Common myeloid progenitor, CD34-positive (primary cell): ENCODE measurements at regions not wholly inside any gene's neighbourhood (a gene's known extent, or its start where the extent isn't known, plus 50 kb on each side); places are given as distances from the start of the nearest gene placed in this dataset.

Source experiments
- CTCF ChIA-PET: fragments of 350-600 bp; sonication (Branson Sonifier 250); formaldehyde crosslinking; loops from one replicate; lab custom pipeline; 2021; ENCODE audit warnings: antibody characterized with exemption; lab: Charles Lee
- POLR2A ChIA-PET: fragments of 350-600 bp; sonication (Branson Sonifier 250); formaldehyde crosslinking; loops from one replicate; lab custom pipeline; 2021; ENCODE audit warnings: antibody characterized with exemption; lab: Charles Lee
- DNase-seq, 3 donors: peaks; one replicate each; pipeline versions ENCODE4 v3.0.0 to v3.0.0-alpha.2; 2013
- H3K27ac ChIP-seq, 2 experiments: 1 replicate in 1 of 2; 2 replicates in 1 of 2; pipeline ENCODE4 v1.7.0; 2013; ENCODE audit warnings: inconsistent platforms in 2 of 2, low read length in 2 of 2, mild to moderate bottlenecking in 2 of 2, low read depth in 1 of 2, moderate library complexity in 1 of 2; ENCODE audit not compliant: severe bottlenecking in 2 of 2, insufficient read depth in 1 of 2, poor library complexity in 1 of 2
- H3K27me3 ChIP-seq, 5 experiments: replicated peaks in 2 of 5; 1 replicate in 3 of 5; 2 replicates in 2 of 5; pipeline versions ENCODE4 v1.6.1 to v1.7.0; 2013; ENCODE audit warnings: low read length in 4 of 5, mild to moderate bottlenecking in 2 of 5, moderate library complexity in 2 of 5, inconsistent platforms in 1 of 5; ENCODE audit not compliant: insufficient read depth in 5 of 5, control insufficient read depth in 4 of 5
- H3K36me3 ChIP-seq, 4 experiments: 1 replicate in 2 of 4; 2 replicates in 2 of 4; pipeline versions ENCODE4 v1.6.1 to v1.7.0; 2013; ENCODE audit warnings: low read length in 3 of 4, control low read depth in 1 of 4, mild to moderate bottlenecking in 1 of 4; ENCODE audit not compliant: control insufficient read depth in 4 of 4, insufficient read depth in 4 of 4
- H3K4me1 ChIP-seq, 4 experiments: 1 replicate in 3 of 4; 2 replicates in 1 of 4; pipeline versions ENCODE4 v1.6.1 to v1.7.1; 2013; ENCODE audit warnings: low read length in 3 of 4, mild to moderate bottlenecking in 3 of 4, control low read depth in 1 of 4, inconsistent platforms in 1 of 4, moderate library complexity in 1 of 4; ENCODE audit not compliant: control insufficient read depth in 4 of 4, insufficient read depth in 4 of 4; ENCODE audit errors: control extremely low read depth in 1 of 4
- H3K4me3 ChIP-seq, 7 experiments: 1 replicate in 4 of 7; 2 replicates in 3 of 7; pipeline versions ENCODE4 v1.5.1 to v1.7.0; 2013; ENCODE audit warnings: mild to moderate bottlenecking in 7 of 7, low read length in 6 of 7, moderate library complexity in 6 of 7, inconsistent platforms in 2 of 7, low read depth in 2 of 7, control low read depth in 1 of 7; ENCODE audit not compliant: insufficient read depth in 4 of 7, control insufficient read depth in 1 of 7; ENCODE audit errors: extremely low read depth in 1 of 7
- H3K9me3 ChIP-seq, 5 experiments: 1 replicate in 4 of 5; 2 replicates in 1 of 5; pipeline versions ENCODE4 v1.6.1 to v1.7.1; 2013; ENCODE audit warnings: low read length in 4 of 5, mild to moderate bottlenecking in 2 of 5, inconsistent platforms in 1 of 5, low read depth in 1 of 5, moderate library complexity in 1 of 5; ENCODE audit not compliant: control insufficient read depth in 4 of 5, insufficient read depth in 2 of 5; ENCODE audit errors: control extremely low read depth in 1 of 5
- WGBS: methylation state at CpG from one replicate; pipeline ENCODE4 v1.1.5; 2013; ENCODE audit not compliant: insufficient coverage; 5-methylcytosine and 5-hydroxymethylcytosine counted together

DNA sequence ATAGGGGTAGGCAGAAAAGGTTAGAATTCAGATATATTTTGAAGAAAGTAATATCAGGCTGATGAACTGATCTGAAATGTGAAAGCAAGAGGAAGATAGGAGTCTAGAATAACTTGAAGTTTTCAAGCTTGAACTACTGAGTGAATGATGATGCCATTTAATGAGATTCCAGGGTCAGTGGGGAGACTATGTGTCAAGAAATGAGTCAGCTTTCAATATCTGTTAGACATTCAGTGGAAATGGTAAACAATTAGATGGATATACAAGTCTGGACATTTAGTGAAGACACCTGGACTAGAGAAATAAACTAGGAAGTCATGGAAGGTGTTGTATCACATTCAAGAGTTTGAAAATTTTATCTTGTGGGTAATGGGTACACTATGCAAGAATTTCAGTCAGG lies 326.9 kb downstream of the FSIP2 start:
- Histone ChIP-seq H3K9me3 (no peaks in the 10 kb centered on the region), H3K4me1 (no peaks in the 10 kb centered on the region), H3K4me3 (no peak overlapping the region), H3K27me3 (no peaks in the 10 kb centered on the region), H3K36me3 (no peaks in the 10 kb centered on the region), H3K27ac (no peak overlapping the region)
- DNase-seq = no peak
- CTCF ChIA-PET = no interaction called here
- POLR2A ChIA-PET = no interaction called here

DNA sequence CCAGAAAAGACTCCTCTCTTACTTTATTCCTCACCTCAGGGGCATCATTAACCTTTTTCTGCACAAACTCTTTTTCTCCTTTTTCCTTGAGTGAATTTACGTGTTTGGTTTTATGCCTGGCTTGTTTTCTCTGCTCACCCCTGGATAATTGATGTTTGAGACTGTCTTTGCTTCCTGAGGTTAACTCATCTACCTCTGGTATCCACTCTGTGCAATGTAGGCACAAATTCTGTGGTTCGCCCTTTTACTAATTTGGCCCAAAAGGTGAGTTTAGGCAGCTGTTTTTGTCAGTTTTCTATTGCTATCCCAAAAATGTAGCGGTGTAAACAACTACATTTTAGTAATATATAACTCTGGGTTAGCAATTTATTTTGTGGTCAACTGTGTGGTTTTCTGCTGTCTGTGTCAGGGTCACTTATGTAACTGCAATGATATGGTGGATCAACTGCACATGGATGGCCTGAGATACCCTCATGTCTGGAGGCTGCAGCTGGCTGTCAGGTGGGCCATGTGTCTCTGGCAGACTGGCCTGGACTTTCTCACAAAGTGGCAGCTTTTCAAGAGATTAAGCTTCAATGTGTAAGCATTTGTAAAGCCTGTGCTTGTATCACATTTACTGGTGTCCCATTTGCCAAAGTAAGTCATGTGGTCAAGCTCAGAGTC lies 329.7 kb downstream of the FSIP2 start:
- peak in 1 of 3 donors; percentile 1 for DNase-seq

DNA sequence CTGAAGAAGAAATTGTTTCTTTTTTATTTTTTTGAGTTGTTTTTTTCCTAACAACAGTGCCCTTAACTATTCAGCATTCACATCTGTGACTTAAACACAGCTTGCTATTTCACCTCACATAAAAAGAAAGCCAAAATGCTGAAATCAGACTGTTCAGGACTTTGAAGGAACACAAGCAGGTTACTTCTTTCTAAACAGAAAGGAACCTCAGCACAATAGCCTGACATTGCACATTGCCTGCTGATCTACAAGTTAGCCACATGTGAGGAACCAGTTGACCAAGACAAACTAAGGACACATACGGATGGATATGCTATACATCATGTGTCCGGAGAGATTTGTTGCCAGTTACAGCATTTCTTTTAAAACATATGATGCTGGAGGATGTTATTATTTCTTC lies 331.1 kb downstream of the FSIP2 start:
- no peak for DNase-seq
- WGBS = 100% methylated on average over 1 of the region's 2 CpGs
- ChIA-PET CTCF (no interaction called here), POLR2A (no interaction called here)
- Histone ChIP-seq H3K27me3 (no peaks in the 10 kb centered on the region), H3K9me3 (no peaks in the 10 kb centered on the region), H3K36me3 (no peaks in the 10 kb centered on the region), H3K4me1 (no peaks in the 10 kb centered on the region), H3K4me3 (no peak overlapping the region), H3K27ac (no peak overlapping the region)

More for the DNA sequence above, 329.7 kb downstream of the FSIP2 start:
- Histone ChIP-seq H3K27me3 (no peaks in the 10 kb centered on the region), H3K4me3 (no peak overlapping the region), H3K9me3 (no peaks in the 10 kb centered on the region), H3K4me1 (no peaks in the 10 kb centered on the region), H3K27ac (no peak overlapping the region), H3K36me3 (no peaks in the 10 kb centered on the region)
- ChIA-PET CTCF (no interaction called here), POLR2A (no interaction called here)
- 100% methylated on average over 1 of the region's 3 CpGs for WGBS

DNA sequence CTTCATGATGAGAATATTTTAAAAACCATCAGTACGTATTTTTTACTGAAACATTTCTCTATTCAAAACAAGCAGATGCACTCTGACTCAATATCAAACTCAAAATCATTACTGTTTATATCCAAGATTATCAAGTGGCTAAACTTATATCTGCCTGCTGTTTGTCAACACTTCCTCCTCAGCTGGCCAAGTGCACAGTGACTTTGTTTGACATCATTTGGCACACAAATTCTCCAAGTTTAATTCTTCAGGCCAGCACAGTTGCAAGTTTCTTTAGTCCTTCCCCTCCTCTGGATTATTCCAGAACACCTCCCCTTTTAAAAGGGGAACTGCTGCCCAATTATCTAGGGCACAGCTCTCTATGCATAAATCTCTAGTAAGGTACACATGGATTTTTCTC lies 346.6 kb downstream of the FSIP2 start:
- no peak overlapping the region for H3K4me3 ChIP-seq
- WGBS = no CpG with 5 or more reads among the region's 1 CpG
- no peaks in the 10 kb centered on the region for H3K27me3 ChIP-seq
- no peaks in the 10 kb centered on the region for H3K4me1 ChIP-seq
- no peak overlapping the region for H3K27ac ChIP-seq
- peaks cover 0 to 2% (median 0%) of the 10 kb centered on the region in 5 experiments for H3K9me3 ChIP-seq
- ChIA-PET CTCF (no interaction called here), POLR2A (no interaction called here)
- H3K36me3 ChIP-seq = no peaks in the 10 kb centered on the region
- DNase-seq = no peak

DNA sequence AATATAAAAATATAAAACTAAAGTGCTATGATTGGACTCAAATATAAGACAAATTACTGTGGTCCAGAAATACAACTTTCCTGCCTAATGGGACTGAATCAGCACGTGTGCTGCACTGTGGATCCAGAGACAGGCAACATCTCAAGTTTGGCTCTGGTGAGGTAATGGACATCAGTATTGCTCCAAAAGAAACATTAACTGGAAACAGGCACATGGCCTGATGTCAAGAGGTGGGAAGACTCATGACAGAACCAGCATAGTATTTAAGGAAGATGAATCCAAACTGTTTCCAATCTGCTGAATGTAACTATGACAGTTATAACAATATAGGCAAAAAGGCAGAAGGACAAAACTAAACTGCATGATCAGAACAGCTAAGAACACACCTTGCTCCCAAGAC lies 354.6 kb downstream of the FSIP2 start:
- DNase-seq = no peak
- Histone ChIP-seq H3K27ac (no peak overlapping the region), H3K27me3 (no peaks in the 10 kb centered on the region), H3K4me1 (no peaks in the 10 kb centered on the region), H3K9me3 (no peaks in the 10 kb centered on the region), H3K36me3 (no peaks in the 10 kb centered on the region), H3K4me3 (no peak overlapping the region)
- 100% methylated on average over 1 of the region's 1 CpG for WGBS
- ChIA-PET POLR2A (no interaction called here), CTCF (no interaction called here)

DNA sequence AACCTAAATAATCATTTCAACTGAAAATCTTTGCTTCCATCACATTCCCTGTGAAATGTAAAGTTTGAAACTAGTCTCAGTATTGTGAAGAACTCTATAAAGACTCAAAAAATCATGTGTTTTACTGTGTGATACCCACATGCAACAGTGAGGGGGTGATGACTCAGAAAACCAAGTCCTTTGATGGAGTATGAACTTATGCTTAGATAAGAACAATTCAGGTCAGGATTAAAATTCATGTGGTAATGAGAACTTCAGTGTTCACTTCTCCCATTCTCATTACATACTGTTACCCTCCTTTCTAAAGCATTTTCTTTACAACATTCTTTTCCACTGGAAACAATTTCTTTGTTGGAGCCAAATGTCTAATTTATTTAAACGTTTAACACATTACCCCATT lies 360.2 kb downstream of the FSIP2 start:
- WGBS = no CpG with 5 or more reads among the region's 1 CpG
- Histone ChIP-seq H3K27ac (no peak overlapping the region), H3K9me3 (no peaks in the 10 kb centered on the region), H3K4me1 (no peaks in the 10 kb centered on the region), H3K36me3 (no peaks in the 10 kb centered on the region), H3K4me3 (no peak overlapping the region), H3K27me3 (no peaks in the 10 kb centered on the region)
- no peak for DNase-seq
- POLR2A ChIA-PET = no interaction called here
- CTCF ChIA-PET = no interaction called here

DNA sequence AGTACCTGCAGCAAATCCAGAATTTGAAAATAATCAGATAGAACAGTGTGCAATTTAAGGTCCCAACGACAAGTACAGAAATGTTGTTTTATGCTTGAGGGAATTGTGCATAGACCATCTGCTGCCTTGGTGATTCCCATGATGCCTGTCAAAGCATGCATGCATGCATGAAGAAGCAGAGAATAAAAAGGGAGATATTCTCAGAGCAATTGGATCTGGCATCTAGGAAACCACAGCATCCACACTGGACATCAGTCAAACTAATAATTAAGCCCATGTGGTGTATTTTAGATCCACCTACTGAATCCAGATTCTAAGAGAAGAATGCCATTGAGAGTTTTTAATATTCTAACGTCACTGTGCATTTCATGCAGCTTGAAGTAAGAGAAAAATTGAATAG lies 361.2 kb downstream of the FSIP2 start:
- WGBS = 79% methylated on average over 2 of the region's 2 CpGs
- Histone ChIP-seq H3K4me3 (no peak overlapping the region), H3K9me3 (no peaks in the 10 kb centered on the region), H3K27me3 (no peaks in the 10 kb centered on the region), H3K36me3 (no peaks in the 10 kb centered on the region), H3K4me1 (no peaks in the 10 kb centered on the region), H3K27ac (no peak overlapping the region)
- ChIA-PET POLR2A (no interaction called here), CTCF (no interaction called here)
- DNase-seq = no peak
